ENCODE measurements at regions not wholly inside any gene's neighbourhood (a gene's known extent, or its start where the extent isn't known, plus 50 kb on each side); places are given as distances from the start of the nearest gene placed in this dataset.

GRCh38 chr4:14887842-14888433, 114.3 kb upstream of the CPEB2 start:
- TF ChIP-seq HNF4A (conservative IDR thresholded peaks at IDR 0.05) (no peak), HNF4G (IDR thresholded peaks at IDR 0.05) (no peak), CTCF (IDR thresholded peaks at IDR 0.05; ENCODE audit: low read depth, low read length, missing input control) (no peak), ZBTB33 (IDR thresholded peaks at IDR 0.05) (no peak), REST (IDR thresholded peaks at IDR 0.05) (no peak), GABPA (IDR thresholded peaks at IDR 0.05 in 1 of 2, conservative IDR thresholded peaks at IDR 0.05 in 1 of 2) (no peak), MAX (IDR thresholded peaks at IDR 0.05) (no peak), SP1 (IDR thresholded peaks at IDR 0.05) (no peak), NR2F2 (IDR thresholded peaks at IDR 0.05) (no peak)

Data from liver (tissue), 3 donors.